IMR-90 (cell line): ENCODE measurements at regions not wholly inside any gene's neighbourhood (a gene's known extent, or its start where the extent isn't known, plus 50 kb on each side); places are given as distances from the start of the nearest gene placed in this dataset.

Experiments
- CEBPB ChIP-seq: IDR thresholded peaks from 2 replicates; pipeline ENCODE4 v1.6.1; 2012; ENCODE audit warnings: low read depth, low read length, improper control_type of control experiment
- CTCF ChIP-seq: conservative IDR thresholded peaks from 2 replicates; pipeline ENCODE4 v1.5.1; 2012; ENCODE audit warnings: mild to moderate bottlenecking, low read depth, low read length, improper control_type of control experiment
- POLR2A ChIP-seq: IDR thresholded peaks from 2 replicates; pipeline ENCODE4 v1.6.1; 2012; ENCODE audit warnings: mild to moderate bottlenecking, low read depth, low read length
- RAD21 ChIP-seq: IDR thresholded peaks from 2 replicates; pipeline ENCODE4 v1.6.1; 2012; ENCODE audit warnings: low read length, improper control_type of control experiment
- USF2 ChIP-seq: fragments of 150-350 bp; IDR thresholded peaks from 2 replicates; pipeline ENCODE4 v1.6.1; 2017; ENCODE audit warnings: mild to moderate bottlenecking, antibody characterized with exemption, low read length, low read depth

- TF ChIP-seq RAD21 (no peak), CEBPB (no peak), POLR2A (no peak), CTCF (no peak), USF2 (no peak)
Measured at GRCh38 chr1:208903251-208903905, 659.2 kb upstream of the PLXNA2 start.
